GM12874 (cell line): ENCODE measurements at regions not wholly inside any gene's neighbourhood (a gene's known extent, or its start where the extent isn't known, plus 50 kb on each side); places are given as distances from the start of the nearest gene placed in this dataset.

ENCODE experiments used
- CTCF ChIP-seq: IDR thresholded peaks from 2 replicates; pipeline ENCODE4 v1.5.1; 2011; ENCODE audit warnings: low read depth, mild to moderate bottlenecking, control low read depth, low read length, moderate library complexity; ENCODE audit not compliant: insufficient read depth

GRCh38 chr11:104614961-104615360 is 283.3 kb downstream of the CASP12 start:
- TF ChIP-seq CTCF: no peak

GRCh38 chr11:104614117-104614680 is 284.1 kb downstream of the CASP12 start:
- TF ChIP-seq CTCF: no peak

- no peak for TF ChIP-seq CTCF
Measured at GRCh38 chr11:104610635-104611034, 287.6 kb downstream of the CASP12 start.

GRCh38 chr11:104609311-104610085 is 288.8 kb downstream of the CASP12 start:
- peak; percentile 62 for TF ChIP-seq CTCF

GRCh38 chr11:104602643-104603042 is 295.6 kb downstream of the CASP12 start:
- TF ChIP-seq CTCF: no peak

GRCh38 chr11:104594228-104594958 is 303.9 kb downstream of the CASP12 start:
- TF ChIP-seq CTCF: no peak

GRCh38 chr11:104588970-104589369 is 309.3 kb downstream of the CASP12 start:
- TF ChIP-seq CTCF: no peak
